Neural cell (in vitro differentiated cells): ENCODE measurements at regions not wholly inside any gene's neighbourhood (a gene's known extent, or its start where the extent isn't known, plus 50 kb on each side); places are given as distances from the start of the nearest gene placed in this dataset.

ENCODE experiments used
- H2AFZ ChIP-seq: fragments of 200-600, 300-800 bp; sonication (generic), shearing (Covaris generic); 2 replicates; pipeline ENCODE4 v1.6.0; 2014; ENCODE audit warnings: low read depth, mild to moderate bottlenecking, antibody characterized with exemption, low read length, moderate library complexity
- H3F3A ChIP-seq: fragments of 200-600 bp; shearing (Covaris generic); 2 replicates; pipeline ENCODE4 v1.6.1; 2016; ENCODE audit warnings: mild to moderate bottlenecking, moderate library complexity, mixed read lengths, antibody characterized with exemption, low read length; ENCODE audit not compliant: insufficient read depth, poor library complexity, severe bottlenecking
- H3K27ac ChIP-seq: fragments of 200-600, 300-800 bp; sonication (generic), shearing (Covaris generic); 2 replicates; pipeline ENCODE4 v1.5.1; 2014; ENCODE audit warnings: mild to moderate bottlenecking, low read length, moderate library complexity
- H3K27me3 ChIP-seq: fragments of 300-800, 200-600 bp; sonication (generic), shearing (Covaris generic); 2 replicates; pipeline ENCODE4 v1.6.0; 2014; ENCODE audit warnings: mild to moderate bottlenecking, low read depth, low read length, moderate library complexity; ENCODE audit not compliant: insufficient read depth
- H3K36me3 ChIP-seq: fragments of 300-800, 200-600 bp; sonication (generic), shearing (Covaris generic); 2 replicates; pipeline ENCODE4 v1.5.1; 2014; ENCODE audit warnings: mild to moderate bottlenecking, antibody characterized with exemption, low read length, moderate library complexity; ENCODE audit not compliant: insufficient read depth
- H3K4me2 ChIP-seq: fragments of 300-800, 200-600 bp; sonication (generic), shearing (Covaris generic); 2 replicates; pipeline ENCODE4 v1.6.0; 2014; ENCODE audit warnings: mild to moderate bottlenecking, low read length
- H3K4me3 ChIP-seq: fragments of 300-800, 200-600 bp; sonication (generic), shearing (Covaris generic); 2 replicates; pipeline ENCODE4 v1.5.1; 2014; ENCODE audit warnings: mild to moderate bottlenecking, low read length, moderate library complexity
- H3K79me2 ChIP-seq: fragments of 200-600 bp; shearing (Covaris generic); replicated peaks from 2 replicates; pipeline ENCODE4 v1.6.0; 2014; ENCODE audit warnings: mild to moderate bottlenecking, low read length, moderate library complexity; ENCODE audit not compliant: insufficient read depth
- H3K9ac ChIP-seq: fragments of 300-800, 200-600 bp; sonication (generic), shearing (Covaris generic); 2 replicates; pipeline ENCODE4 v1.6.1; 2016; ENCODE audit warnings: mild to moderate bottlenecking, low read length, mixed read lengths
- H3K9me2 ChIP-seq: fragments of 200-600 bp; shearing (Covaris generic); 2 replicates; pipeline ENCODE4 v1.6.1; 2016; ENCODE audit warnings: mild to moderate bottlenecking, low read length, mixed read lengths; ENCODE audit not compliant: insufficient read depth
- H3K9me3 ChIP-seq: fragments of 200-600, 300-800 bp; sonication (generic), shearing (Covaris generic); 2 replicates; pipeline ENCODE4 v1.6.1; 2016; ENCODE audit warnings: mild to moderate bottlenecking, mixed run types, low read length, moderate library complexity, mixed read lengths
- H4K20me1 ChIP-seq: fragments of 200-600 bp; shearing (Covaris generic); 2 replicates; pipeline ENCODE4 v1.6.1; 2016; ENCODE audit warnings: mild to moderate bottlenecking, mixed run types; ENCODE audit not compliant: insufficient read depth
- CTCF ChIP-seq: fragments of 450-650 bp; IDR thresholded peaks from 2 replicates; pipeline ENCODE4 v1.5.1; 2014; ENCODE audit warnings: antibody characterized with exemption, mild to moderate bottlenecking, moderate library complexity; ENCODE audit not compliant: poor library complexity, severe bottlenecking
- EP300 ChIP-seq: fragments of 450-650 bp; conservative IDR thresholded peaks from 2 replicates; pipeline ENCODE4 v1.6.1; 2014; ENCODE audit warnings: antibody characterized with exemption, mild to moderate bottlenecking, moderate library complexity; ENCODE audit not compliant: poor library complexity, severe bottlenecking
- EZH2 ChIP-seq: fragments of 200-600, 300-800 bp; shearing (Covaris generic), sonication (generic); IDR thresholded peaks from 2 replicates; pipeline ENCODE4 v1.6.1; 2014; ENCODE audit warnings: antibody characterized with exemption, low read length, borderline replicate concordance, mild to moderate bottlenecking; ENCODE audit not compliant: insufficient read depth, poor library complexity, severe bottlenecking
- MXI1 ChIP-seq: fragments of 450-650 bp; conservative IDR thresholded peaks from 2 replicates; pipeline ENCODE4 v1.6.1; 2014; ENCODE audit warnings: antibody characterized with exemption, mild to moderate bottlenecking; ENCODE audit not compliant: poor library complexity, severe bottlenecking
- POLR2AphosphoS5 ChIP-seq: IDR thresholded peaks from 2 replicates; pipeline ENCODE4 v1.6.1; 2012
- RAD21 ChIP-seq: fragments of 450-650 bp; conservative IDR thresholded peaks from 2 replicates; pipeline ENCODE4 v1.6.1; 2014; ENCODE audit warnings: antibody characterized with exemption, mild to moderate bottlenecking, moderate library complexity
- REST ChIP-seq: IDR thresholded peaks from 2 replicates; pipeline ENCODE4 v1.6.1; 2012; ENCODE audit warnings: borderline replicate concordance
- SMC3 ChIP-seq: fragments of 450-650 bp; conservative IDR thresholded peaks from 2 replicates; pipeline ENCODE4 v1.6.1; 2014; ENCODE audit warnings: antibody characterized with exemption, mild to moderate bottlenecking, moderate library complexity; ENCODE audit not compliant: poor library complexity
- TAF1 ChIP-seq: IDR thresholded peaks from 2 replicates; pipeline ENCODE4 v1.6.1; 2012; ENCODE audit warnings: low read depth

- no peak overlapping the region for H3K9ac ChIP-seq
- H4K20me1 ChIP-seq = no peaks in the 10 kb centered on the region
- H3F3A ChIP-seq = no peaks in the 10 kb centered on the region
- no peak overlapping the region for H2AFZ ChIP-seq
- no peaks in the 10 kb centered on the region for H3K27me3 ChIP-seq
- no peak overlapping the region for H3K4me3 ChIP-seq
- no peaks in the 10 kb centered on the region for H3K9me2 ChIP-seq
- H3K79me2 ChIP-seq = no peaks in the 10 kb centered on the region
- no peaks in the 10 kb centered on the region for H3K36me3 ChIP-seq
- H3K4me2 ChIP-seq = no peak overlapping the region
- no peaks in the 10 kb centered on the region for H3K9me3 ChIP-seq
- H3K27ac ChIP-seq = no peak overlapping the region
- TF ChIP-seq EZH2 (no peak), REST (no peak), MXI1 (no peak), POLR2AphosphoS5 (no peak), SMC3 (no peak), RAD21 (no peak), EP300 (no peak), CTCF (no peak), TAF1 (no peak)
Observed at GRCh38 chr6:149196091-149196490, 121.4 kb upstream of the TAB2 start.

GRCh38 chr6:149197482-149197881 is 120.0 kb upstream of the TAB2 start:
- H3K36me3 ChIP-seq = no peaks in the 10 kb centered on the region
- H3K27me3 ChIP-seq = no peaks in the 10 kb centered on the region
- no peaks in the 10 kb centered on the region for H3F3A ChIP-seq
- H3K9ac ChIP-seq = no peak overlapping the region
- no peaks in the 10 kb centered on the region for H4K20me1 ChIP-seq
- H3K9me3 ChIP-seq = no peaks in the 10 kb centered on the region
- no peak overlapping the region for H3K27ac ChIP-seq
- no peak overlapping the region for H2AFZ ChIP-seq
- no peaks in the 10 kb centered on the region for H3K79me2 ChIP-seq
- no peak for TF ChIP-seq REST
- TF ChIP-seq TAF1 = no peak
- no peak for TF ChIP-seq RAD21
- TF ChIP-seq EP300 = no peak
- no peak for TF ChIP-seq MXI1
- no peak for TF ChIP-seq POLR2AphosphoS5
- no peak for TF ChIP-seq CTCF
- no peak for TF ChIP-seq EZH2
- no peak for TF ChIP-seq SMC3
- no peak overlapping the region for H3K4me2 ChIP-seq
- H3K4me3 ChIP-seq = no peak overlapping the region
- H3K9me2 ChIP-seq = no peaks in the 10 kb centered on the region
